B cell (primary cell): ENCODE measurements at regions not wholly inside any gene's neighbourhood (a gene's known extent, or its start where the extent isn't known, plus 50 kb on each side); places are given as distances from the start of the nearest gene placed in this dataset.

Experiments
- ATAC-seq: fragments of 200-7000 bp; cut with Tn5 transposase; one replicate; pipeline ENCODE4 v1.10.0; 2021; ENCODE audit warnings: low read depth, mild to moderate bottlenecking, moderate number of reproducible peaks, moderate library complexity
- CTCF ChIA-PET: fragments of 350-600 bp; sonication (Branson Sonifier 250); formaldehyde crosslinking; loops from one replicate; lab custom pipeline; 2021; ENCODE audit warnings: antibody characterized with exemption, inconsistent platforms; lab: Charles Lee
- POLR2A ChIA-PET: fragments of 350-600 bp; sonication (Branson Sonifier 250); formaldehyde crosslinking; loops from one replicate; lab custom pipeline; 2021; ENCODE audit warnings: antibody characterized with exemption; lab: Charles Lee
- DNase-seq: peaks from one replicate; pipeline ENCODE4 v3.0.0; 2013
- H2AFZ ChIP-seq: 2 replicates; pipeline ENCODE4 v1.6.1; 2012; ENCODE audit warnings: mild to moderate bottlenecking, low read depth, low read length; ENCODE audit not compliant: insufficient read depth, poor library complexity, severe bottlenecking
- H3K27ac ChIP-seq, 2 donors: 1 replicate in 1 of 2; 2 replicates in 1 of 2; pipeline ENCODE4 v1.5.1; 2012 to 2013; ENCODE audit warnings: low read length in 2 of 2, mild to moderate bottlenecking in 2 of 2, moderate library complexity in 1 of 2
- H3K27me3 ChIP-seq, 4 experiments: fragments of 200-600 bp in 1 of 4; sonication (generic) in 1 of 4; replicated peaks in 1 of 4; 1 replicate in 2 of 4; 2 replicates in 2 of 4; pipeline versions ENCODE4 v1.6.1 to v1.7.0; 2013 to 2016; ENCODE audit warnings: low read length in 3 of 4, mild to moderate bottlenecking in 2 of 4, mixed read lengths in 1 of 4, moderate library complexity in 1 of 4; ENCODE audit not compliant: insufficient read depth in 4 of 4, control insufficient read depth in 3 of 4; ENCODE audit errors: control extremely low read depth in 1 of 4
- H3K36me3 ChIP-seq, 2 experiments: replicated peaks in 1 of 2; 1 replicate in 1 of 2; 2 replicates in 1 of 2; pipeline versions ENCODE4 v1.6.1 to v1.7.1; 2013; ENCODE audit warnings: low read length in 1 of 2; ENCODE audit not compliant: insufficient read depth in 2 of 2, control insufficient read depth in 1 of 2; ENCODE audit errors: control extremely low read depth in 1 of 2, extremely low read depth in 1 of 2
- H3K4me1 ChIP-seq, 2 donors: fragments of 200-600 bp in 1 of 2; sonication (generic) in 1 of 2; 1 replicate in 1 of 2; 2 replicates in 1 of 2; pipeline versions ENCODE4 v1.5.1 to v1.6.1; 2013 to 2017; ENCODE audit warnings: low read length in 2 of 2; ENCODE audit not compliant: control insufficient read depth in 2 of 2, insufficient read depth in 2 of 2
- H3K4me2 ChIP-seq: replicated peaks from 2 replicates; pipeline ENCODE3; 2012; ENCODE audit warnings: mild to moderate bottlenecking, low read depth, low read length; ENCODE audit not compliant: poor library complexity, severe bottlenecking
- H3K4me3 ChIP-seq, 5 experiments: fragments of 200-600 bp in 1 of 5; sonication (generic) in 1 of 5; 1 replicate in 3 of 5; 2 replicates in 2 of 5; pipeline versions ENCODE4 v1.5.1 to v1.7.0; 2011 to 2016; ENCODE audit warnings: low read length in 4 of 5, mild to moderate bottlenecking in 4 of 5, low read depth in 2 of 5, control low read depth in 1 of 5, moderate library complexity in 1 of 5; ENCODE audit not compliant: insufficient read depth in 1 of 5; ENCODE audit errors: control extremely low read depth in 1 of 5, extremely low read depth in 1 of 5
- H3K79me2 ChIP-seq: fragments of 200-600 bp; sonication (generic); one replicate; pipeline ENCODE4 v1.6.0; 2016; ENCODE audit warnings: low read length; ENCODE audit not compliant: control insufficient read depth, insufficient read depth
- H3K9ac ChIP-seq: fragments of 200-600 bp; sonication (generic); 2 replicates; pipeline ENCODE4 v1.6.1; 2017; ENCODE audit warnings: mild to moderate bottlenecking, low read length, moderate library complexity
- H3K9me3 ChIP-seq, 3 donors: one replicate each; pipeline versions ENCODE4 v1.6.1 to v1.7.1; 2013; ENCODE audit warnings: low read length in 2 of 3; ENCODE audit not compliant: control insufficient read depth in 2 of 3, insufficient read depth in 1 of 3; ENCODE audit errors: control extremely low read depth in 1 of 3
- H4K20me1 ChIP-seq: 2 replicates; pipeline ENCODE4 v1.6.0; 2012; ENCODE audit warnings: mild to moderate bottlenecking, low read length; ENCODE audit not compliant: insufficient read depth, control insufficient read depth, poor library complexity, severe bottlenecking
- H3K27ac Mint-ChIP-seq: one replicate; pipeline ENCODE4 v1.8.0; 2021; ENCODE audit warnings: mixed read lengths
- H3K27me3 Mint-ChIP-seq: one replicate; pipeline ENCODE4 v1.8.0; 2021; ENCODE audit warnings: mixed read lengths
- H3K4me1 Mint-ChIP-seq: one replicate; pipeline ENCODE4 v1.8.0; 2021; ENCODE audit warnings: mixed read lengths
- H3K4me3 Mint-ChIP-seq: one replicate; pipeline ENCODE4 v1.8.0; 2021; ENCODE audit warnings: mixed read lengths
- H3K9me3 Mint-ChIP-seq: one replicate; pipeline ENCODE4 v1.8.0; 2022; ENCODE audit warnings: mixed read lengths; ENCODE audit not compliant: insufficient read depth
- EZH2 ChIP-seq: IDR thresholded peaks from 2 replicates; pipeline ENCODE4 v1.6.1; 2012; ENCODE audit warnings: borderline replicate concordance, low read depth, mild to moderate bottlenecking, moderate library complexity, low read length; ENCODE audit not compliant: insufficient read depth, poor library complexity, severe bottlenecking
- WGBS: methylation state at CpG from one replicate; pipeline ENCODE4 v1.1.5; 2013; ENCODE audit warnings: missing lambda C conversion rate; ENCODE audit not compliant: insufficient coverage; 5-methylcytosine and 5-hydroxymethylcytosine counted together
- intact Hi-C: fragments of 100-400 bp; cut with micrococcal nuclease; formaldehyde crosslinking; loops from one replicate; pipeline ENCODE4 v1.10.0; 2022
- TF ChIP-seq, protein P1 (sequence below): fragments of 200-600 bp; IDR thresholded peaks from one replicate; pipeline ENCODE4 v1.8.0; 2022; ENCODE audit warnings: antibody characterized with exemption, mild to moderate bottlenecking

GRCh38 chr16:27620541-27620940 is 70.6 kb downstream of the KATNIP start:
- Histone ChIP-seq H3K4me1 (no peaks in the 10 kb centered on the region), H3K4me3 (no peak overlapping the region), H3K79me2 (no peaks in the 10 kb centered on the region), H4K20me1 (no peaks in the 10 kb centered on the region), H3K4me2 (no peak overlapping the region), H3K27me3 (no peaks in the 10 kb centered on the region), H3K36me3 (peaks cover 0 to 9% of the 10 kb centered on the region in 2 experiments), H3K9ac (no peak overlapping the region), H3K27ac (no peak overlapping the region), H2AFZ (no peak overlapping the region), H3K9me3 (no peaks in the 10 kb centered on the region)
- POLR2A ChIA-PET = no interaction called here
- peaks cover 4% of the 10 kb centered on the region for H3K4me1 Mint-ChIP-seq
- H3K27me3 Mint-ChIP-seq = no peaks in the 10 kb centered on the region
- ATAC-seq (no peak), DNase-seq (no peak)
- intact Hi-C loops = no loop called here
- TF ChIP-seq EZH2 = no peak
- TF ChIP-seq, protein P1, sequence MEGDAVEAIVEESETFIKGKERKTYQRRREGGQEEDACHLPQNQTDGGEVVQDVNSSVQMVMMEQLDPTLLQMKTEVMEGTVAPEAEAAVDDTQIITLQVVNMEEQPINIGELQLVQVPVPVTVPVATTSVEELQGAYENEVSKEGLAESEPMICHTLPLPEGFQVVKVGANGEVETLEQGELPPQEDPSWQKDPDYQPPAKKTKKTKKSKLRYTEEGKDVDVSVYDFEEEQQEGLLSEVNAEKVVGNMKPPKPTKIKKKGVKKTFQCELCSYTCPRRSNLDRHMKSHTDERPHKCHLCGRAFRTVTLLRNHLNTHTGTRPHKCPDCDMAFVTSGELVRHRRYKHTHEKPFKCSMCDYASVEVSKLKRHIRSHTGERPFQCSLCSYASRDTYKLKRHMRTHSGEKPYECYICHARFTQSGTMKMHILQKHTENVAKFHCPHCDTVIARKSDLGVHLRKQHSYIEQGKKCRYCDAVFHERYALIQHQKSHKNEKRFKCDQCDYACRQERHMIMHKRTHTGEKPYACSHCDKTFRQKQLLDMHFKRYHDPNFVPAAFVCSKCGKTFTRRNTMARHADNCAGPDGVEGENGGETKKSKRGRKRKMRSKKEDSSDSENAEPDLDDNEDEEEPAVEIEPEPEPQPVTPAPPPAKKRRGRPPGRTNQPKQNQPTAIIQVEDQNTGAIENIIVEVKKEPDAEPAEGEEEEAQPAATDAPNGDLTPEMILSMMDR = no peak
- no peaks in the 10 kb centered on the region for H3K9me3 Mint-ChIP-seq
- H3K4me3 Mint-ChIP-seq = no peak overlapping the region
- no peak overlapping the region for H3K27ac Mint-ChIP-seq
- CTCF ChIA-PET = no interaction called here
- 97% methylated on average over 2 of the region's 4 CpGs for WGBS

GRCh38 chr16:27624154-27625049 is 74.5 kb downstream of the KATNIP start:
- Mint-ChIP-seq H3K27ac (peak overlapping the region; percentile 37), H3K9me3 (no peaks in the 10 kb centered on the region), H3K4me3 (no peak overlapping the region), H3K4me1 (peaks cover 4% of the 10 kb centered on the region), H3K27me3 (no peaks in the 10 kb centered on the region)
- TF ChIP-seq, protein P1 = no peak
- no peak for TF ChIP-seq EZH2
- no peaks in the 10 kb centered on the region for H3K9me3 ChIP-seq
- no peaks in the 10 kb centered on the region for H3K27me3 ChIP-seq
- H3K4me2 ChIP-seq = no peak overlapping the region
- peaks cover 0 to 8% of the 10 kb centered on the region in 2 experiments for H3K36me3 ChIP-seq
- H3K79me2 ChIP-seq = no peaks in the 10 kb centered on the region
- ChIA-PET CTCF (no interaction called here), POLR2A (no interaction called here)
- H3K4me1 ChIP-seq = no peaks in the 10 kb centered on the region
- no peaks in the 10 kb centered on the region for H4K20me1 ChIP-seq
- intact Hi-C loops = no loop called here
- H2AFZ ChIP-seq = no peak overlapping the region
- H3K9ac ChIP-seq = no peak overlapping the region
- whole genome bisulfite sequencing = 92% methylated on average over 6 of the region's 12 CpGs
- DNase-seq = no peak
- H3K4me3 ChIP-seq = no peak overlapping the region
- H3K27ac ChIP-seq = no peak overlapping the region
- ATAC-seq = no peak
